NCI-H1436 (cell line): ENCODE measurements at regions not wholly inside any gene's neighbourhood (a gene's known extent, or its start where the extent isn't known, plus 50 kb on each side); places are given as distances from the start of the nearest gene placed in this dataset.

ENCODE experiments used
- DNase-seq: peaks from one replicate; lab custom pipeline; 2025; lab: John Stamatoyannopoulos, UW

GRCh38 chr10:59085711-59086502 is 90.5 kb upstream of the PHYHIPL start:
- no peak for DNase-seq

GRCh38 chr10:59087486-59087885 is 89.0 kb upstream of the PHYHIPL start:
- DNase-seq, result no peak

- DNase-seq, result no peak
Measured at GRCh38 chr10:59088912-59089573, 87.4 kb upstream of the PHYHIPL start.

- no peak for DNase-seq
Measured at GRCh38 chr10:59090817-59091622, 85.4 kb upstream of the PHYHIPL start.

GRCh38 chr10:59093461-59093860 is 83.0 kb upstream of the PHYHIPL start:
- DNase-seq, result no peak

- no peak for DNase-seq
Measured at GRCh38 chr10:59096631-59097030, 79.8 kb upstream of the PHYHIPL start.

GRCh38 chr10:59098387-59098786 is 78.1 kb upstream of the PHYHIPL start:
- DNase-seq, result no peak

GRCh38 chr10:59098831-59099452 is 77.5 kb upstream of the PHYHIPL start:
- DNase-seq, result no peak

GRCh38 chr10:59099481-59099880 is 77.0 kb upstream of the PHYHIPL start:
- no peak for DNase-seq

GRCh38 chr10:59102394-59102793 is 74.0 kb upstream of the PHYHIPL start:
- DNase-seq, result no peak

- DNase-seq, result no peak
Measured at GRCh38 chr10:59104186-59104585, 72.3 kb upstream of the PHYHIPL start.

- no peak for DNase-seq
Measured at GRCh38 chr10:59106441-59106840, 70.0 kb upstream of the PHYHIPL start.

- no peak for DNase-seq
Measured at GRCh38 chr10:59107147-59107546, 69.3 kb upstream of the PHYHIPL start.

GRCh38 chr10:59108296-59108870 is 68.1 kb upstream of the PHYHIPL start:
- DNase-seq, result no peak

GRCh38 chr10:59108886-59109288 is 67.6 kb upstream of the PHYHIPL start:
- no peak for DNase-seq

GRCh38 chr10:59109826-59110225 is 66.6 kb upstream of the PHYHIPL start:
- no peak for DNase-seq

GRCh38 chr10:59124187-59124586 is 52.3 kb upstream of the PHYHIPL start:
- DNase-seq, result no peak

- DNase-seq, result no peak
Measured at GRCh38 chr10:59125666-59126065, 50.8 kb upstream of the PHYHIPL start.

GRCh38 chr10:59126261-59126660 is 50.2 kb upstream of the PHYHIPL start:
- no peak for DNase-seq
